Thoracic aorta (tissue), 2 donors: ENCODE measurements at regions not wholly inside any gene's neighbourhood (a gene's known extent, or its start where the extent isn't known, plus 50 kb on each side); places are given as distances from the start of the nearest gene placed in this dataset.

Experiments
- ATAC-seq: fragments of 150-250 bp; one replicate; pipeline ENCODE4 v1.8.0; 2017; ENCODE audit warnings: low read depth; ENCODE audit not compliant: insufficient number of reproducible peaks, low FRiP score
- DNase-seq: peaks from one replicate; pipeline ENCODE4 v3.0.0-alpha.2; 2020; ENCODE audit warnings: low spot score
- H3K27ac ChIP-seq, 2 donors: fragments of 200-600 bp; sonication (generic); 1 replicate in 1 of 2; 2 replicates in 1 of 2; pipeline ENCODE4 v1.5.1; 2016; ENCODE audit warnings: mild to moderate bottlenecking in 2 of 2, moderate library complexity in 2 of 2
- H3K27me3 ChIP-seq: fragments of 200-600 bp; sonication (generic); replicated peaks from 2 replicates; pipeline ENCODE4 v1.6.0; 2016; ENCODE audit warnings: mild to moderate bottlenecking; ENCODE audit not compliant: insufficient read depth
- H3K36me3 ChIP-seq: fragments of 200-600 bp; sonication (generic); one replicate; pipeline ENCODE4 v1.5.1; 2016
- H3K4me1 ChIP-seq, 2 donors: fragments of 200-600 bp; sonication (generic); 1 replicate in 1 of 2; 2 replicates in 1 of 2; pipeline versions ENCODE4 v1.5.1 to v1.6.0; 2016; ENCODE audit warnings: low read depth in 2 of 2, mild to moderate bottlenecking in 1 of 2; ENCODE audit not compliant: control insufficient read depth in 1 of 2
- H3K4me3 ChIP-seq: fragments of 200-600 bp; sonication (generic); 2 replicates; pipeline ENCODE4 v1.5.1; 2016; ENCODE audit warnings: mild to moderate bottlenecking
- H3K9me3 ChIP-seq: fragments of 200-600 bp; sonication (generic); 2 replicates; pipeline ENCODE4 v1.5.1; 2016
- TF ChIP-seq, protein P1 (sequence below): fragments of 200-600 bp; sonication (generic); IDR thresholded peaks from one replicate; pipeline ENCODE4 v1.5.1; 2019; ENCODE audit warnings: antibody characterized with exemption

DNA sequence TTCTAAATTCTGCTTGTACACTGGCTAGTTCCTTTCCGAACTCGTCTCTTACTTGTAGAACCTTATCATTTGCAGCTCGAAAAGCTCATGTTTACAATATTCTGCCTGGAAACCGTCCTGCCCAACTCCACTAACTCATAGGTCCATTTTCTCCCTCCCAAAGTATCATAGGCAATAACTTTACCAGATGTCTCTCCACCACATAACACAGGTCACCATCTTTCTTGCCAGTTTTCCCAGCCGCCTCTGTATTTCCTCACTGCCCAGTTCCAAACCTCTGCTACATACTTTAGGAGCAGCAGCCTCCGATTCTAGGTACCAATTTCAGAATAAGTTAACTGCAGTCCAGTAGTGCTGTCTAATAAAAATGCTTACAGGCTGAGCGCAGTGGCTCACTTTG is 259.5 kb downstream of the GLI2 start:
- Histone ChIP-seq H3K4me3 (no peak overlapping the region), H3K27ac (no peak overlapping the region), H3K27me3 (no peaks in the 10 kb centered on the region), H3K9me3 (no peaks in the 10 kb centered on the region), H3K36me3 (peaks cover 7% of the 10 kb centered on the region), H3K4me1 (no peaks in the 10 kb centered on the region)
- DNase-seq: no peak
- no peak for ATAC-seq
- TF ChIP-seq, protein P1, sequence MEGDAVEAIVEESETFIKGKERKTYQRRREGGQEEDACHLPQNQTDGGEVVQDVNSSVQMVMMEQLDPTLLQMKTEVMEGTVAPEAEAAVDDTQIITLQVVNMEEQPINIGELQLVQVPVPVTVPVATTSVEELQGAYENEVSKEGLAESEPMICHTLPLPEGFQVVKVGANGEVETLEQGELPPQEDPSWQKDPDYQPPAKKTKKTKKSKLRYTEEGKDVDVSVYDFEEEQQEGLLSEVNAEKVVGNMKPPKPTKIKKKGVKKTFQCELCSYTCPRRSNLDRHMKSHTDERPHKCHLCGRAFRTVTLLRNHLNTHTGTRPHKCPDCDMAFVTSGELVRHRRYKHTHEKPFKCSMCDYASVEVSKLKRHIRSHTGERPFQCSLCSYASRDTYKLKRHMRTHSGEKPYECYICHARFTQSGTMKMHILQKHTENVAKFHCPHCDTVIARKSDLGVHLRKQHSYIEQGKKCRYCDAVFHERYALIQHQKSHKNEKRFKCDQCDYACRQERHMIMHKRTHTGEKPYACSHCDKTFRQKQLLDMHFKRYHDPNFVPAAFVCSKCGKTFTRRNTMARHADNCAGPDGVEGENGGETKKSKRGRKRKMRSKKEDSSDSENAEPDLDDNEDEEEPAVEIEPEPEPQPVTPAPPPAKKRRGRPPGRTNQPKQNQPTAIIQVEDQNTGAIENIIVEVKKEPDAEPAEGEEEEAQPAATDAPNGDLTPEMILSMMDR: no peak

DNA sequence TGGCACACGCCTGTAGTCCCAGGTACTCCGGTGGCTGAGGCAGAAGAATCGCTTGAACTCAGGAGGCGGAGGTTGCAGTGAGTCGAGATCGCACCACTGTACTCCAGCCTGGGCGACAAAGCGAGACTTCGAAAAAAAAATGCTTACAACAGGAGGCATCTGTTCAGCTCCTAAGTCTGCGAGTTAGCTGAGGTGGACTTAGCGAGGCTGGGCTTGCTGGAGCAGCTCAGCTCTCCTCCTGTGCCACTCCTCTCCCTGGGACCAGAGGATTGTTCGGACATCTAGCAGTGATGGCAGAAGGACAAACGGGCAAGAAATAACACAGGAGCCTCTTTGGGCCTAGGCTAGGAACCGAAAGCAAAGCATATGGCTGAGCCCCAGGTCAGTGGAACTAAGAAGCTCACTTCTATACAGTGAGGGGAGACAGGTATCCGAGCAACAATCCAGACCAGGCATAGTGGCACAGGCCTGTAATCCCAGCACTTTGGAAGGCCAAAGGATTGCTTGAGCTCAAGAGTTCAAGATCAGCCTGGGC is 260.1 kb downstream of the GLI2 start:
- no peak for ATAC-seq
- Histone ChIP-seq H3K9me3 (no peaks in the 10 kb centered on the region), H3K27me3 (no peaks in the 10 kb centered on the region), H3K4me3 (no peak overlapping the region), H3K4me1 (no peaks in the 10 kb centered on the region), H3K36me3 (peaks cover 6% of the 10 kb centered on the region), H3K27ac (no peak overlapping the region)
- no peak for DNase-seq
- TF ChIP-seq, protein P1: no peak

DNA sequence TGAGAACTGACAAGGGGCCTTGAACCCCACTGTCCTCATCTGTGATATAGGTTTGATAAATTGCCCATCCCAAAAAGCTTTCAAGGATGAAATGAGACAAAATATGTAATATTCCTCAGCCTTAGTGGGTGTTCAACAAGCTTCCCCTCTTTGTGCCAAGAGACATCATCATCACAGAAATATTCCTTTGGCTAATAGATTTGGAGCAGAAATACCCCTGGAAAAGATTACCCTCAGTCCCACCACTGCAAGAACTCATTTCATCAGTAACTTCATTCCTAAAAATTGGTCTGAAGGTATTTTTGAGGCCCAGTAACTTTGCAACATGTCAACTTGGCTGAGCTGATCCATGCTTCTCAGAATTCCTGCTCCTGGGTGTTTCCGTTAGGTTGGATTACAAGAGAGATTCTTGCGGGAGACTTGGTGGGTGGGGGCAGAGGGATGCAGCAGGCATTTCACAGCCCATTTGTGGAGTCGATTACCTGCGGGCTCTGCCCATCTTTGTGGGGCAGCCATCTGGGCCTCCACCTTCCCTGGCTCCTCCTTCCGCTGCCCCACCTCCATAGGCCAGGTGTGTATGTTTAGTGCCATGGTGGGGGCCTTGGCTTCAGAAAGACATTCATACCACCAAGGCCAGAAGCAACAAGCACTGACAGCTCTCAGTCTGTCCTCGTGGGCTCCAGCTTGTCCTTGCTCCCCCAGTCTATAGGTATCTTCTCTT is 263.9 kb downstream of the GLI2 start:
- Histone ChIP-seq H3K9me3 (no peaks in the 10 kb centered on the region), H3K27ac (no peak overlapping the region), H3K4me3 (no peak overlapping the region), H3K27me3 (no peaks in the 10 kb centered on the region), H3K36me3 (no peaks in the 10 kb centered on the region), H3K4me1 (no peaks in the 10 kb centered on the region)
- ATAC-seq (no peak), DNase-seq (no peak)
- TF ChIP-seq, protein P1: no peak

DNA sequence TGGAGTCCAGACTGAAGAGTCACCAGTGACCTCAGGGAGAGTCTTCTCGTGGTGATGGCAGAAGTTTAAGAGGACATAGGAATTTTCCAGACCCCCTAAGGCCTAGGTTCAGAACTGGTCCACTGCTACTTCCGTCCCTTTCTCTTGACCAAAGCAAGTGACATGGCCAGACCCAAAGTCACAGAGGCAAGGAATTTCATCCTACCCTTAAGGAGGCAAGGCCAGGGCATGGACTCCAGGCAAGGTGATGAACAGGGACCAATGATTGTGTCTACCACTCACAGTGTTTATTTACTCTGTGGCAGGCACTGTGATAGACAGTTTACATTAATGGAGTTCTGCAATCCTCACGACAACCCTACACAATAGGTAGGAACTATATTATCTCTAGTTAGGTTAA is 265.1 kb downstream of the GLI2 start:
- no peaks in the 10 kb centered on the region for H3K36me3 ChIP-seq
- H3K9me3 ChIP-seq: no peaks in the 10 kb centered on the region
- no peak overlapping the region for H3K27ac ChIP-seq
- no peak for DNase-seq
- H3K4me1 ChIP-seq: no peaks in the 10 kb centered on the region
- no peak overlapping the region for H3K4me3 ChIP-seq
- TF ChIP-seq, protein P1: no peak
- no peak for ATAC-seq
- no peaks in the 10 kb centered on the region for H3K27me3 ChIP-seq

DNA sequence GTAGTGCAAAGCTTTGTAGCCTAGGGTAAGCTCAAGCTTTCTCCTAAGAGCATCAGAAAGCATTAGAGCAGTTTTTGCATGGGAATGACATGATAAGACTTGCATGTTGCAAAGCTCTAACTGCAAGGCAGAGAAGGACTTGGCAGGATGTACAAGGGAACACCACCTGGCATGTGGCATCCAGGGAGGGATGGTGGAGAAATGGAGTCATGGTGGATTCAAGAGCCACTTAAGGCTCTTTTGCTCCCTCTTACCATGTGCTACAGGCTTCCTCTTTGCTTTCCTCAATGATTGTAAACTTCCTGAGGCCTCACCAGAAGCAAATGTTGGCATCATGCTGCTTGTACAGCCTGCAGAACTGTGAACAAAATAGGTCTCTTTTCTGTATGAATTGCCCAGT is 266.0 kb downstream of the GLI2 start:
- H3K27me3 ChIP-seq: no peaks in the 10 kb centered on the region
- no peaks in the 10 kb centered on the region for H3K9me3 ChIP-seq
- H3K4me1 ChIP-seq: no peaks in the 10 kb centered on the region
- TF ChIP-seq, protein P1: no peak
- DNase-seq (no peak), ATAC-seq (no peak)
- no peak overlapping the region for H3K27ac ChIP-seq
- no peak overlapping the region for H3K4me3 ChIP-seq
- H3K36me3 ChIP-seq: no peaks in the 10 kb centered on the region
